ENCODE measurements at regions not wholly inside any gene's neighbourhood (a gene's known extent, or its start where the extent isn't known, plus 50 kb on each side); places are given as distances from the start of the nearest gene placed in this dataset.
"Not testable (repeated sequence)": the region's sequence is repeated elsewhere in the genome, so short reads cannot be mapped to it uniquely, and the experiment has no call there.

DNA sequence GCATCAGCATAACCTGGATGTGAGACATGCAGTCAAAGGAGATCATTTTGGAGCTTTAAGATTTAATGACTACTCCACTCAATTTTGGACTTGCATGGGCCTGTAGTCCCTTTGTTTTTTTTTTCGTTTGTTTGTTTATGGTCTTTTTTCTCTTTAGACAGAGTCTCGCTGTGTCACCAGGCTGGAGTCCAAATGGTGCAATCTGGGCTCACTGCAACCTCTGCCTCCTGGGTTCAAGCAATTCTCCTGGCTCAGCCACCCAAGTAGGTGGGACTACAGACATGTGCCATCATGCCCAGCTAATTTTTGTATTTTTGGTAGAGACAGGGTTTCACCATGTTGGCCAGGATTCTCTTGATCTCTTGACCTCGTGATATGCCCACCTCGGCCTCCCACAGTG is 673.8 kb downstream of the CDH9 start:
- not testable (repeated sequence) for DNase-seq

DNA sequence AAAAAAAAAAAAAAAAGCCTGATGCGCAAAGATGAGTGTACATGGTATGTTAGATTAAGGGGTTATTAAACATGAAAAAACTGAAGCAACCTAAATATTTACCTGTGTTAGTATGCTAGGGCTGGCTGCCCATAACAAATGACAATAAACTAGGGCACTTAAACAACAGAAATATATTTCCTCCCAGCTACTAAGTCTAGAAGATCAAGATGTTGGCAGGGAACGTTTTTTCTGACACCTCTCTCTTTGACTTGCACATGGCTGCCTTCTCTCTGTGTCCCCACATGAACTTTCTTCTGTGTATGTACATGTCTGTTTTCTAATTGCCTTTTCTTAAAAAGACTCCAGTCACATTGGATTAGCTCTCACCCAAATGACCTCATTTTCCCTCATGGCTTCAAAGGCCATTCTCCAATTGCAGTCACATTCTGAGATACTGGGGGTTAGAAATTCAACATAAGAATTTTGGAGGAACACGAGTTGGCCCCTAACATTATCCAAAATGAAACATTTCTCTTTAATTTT is 694.5 kb downstream of the CDH9 start:
- DNase-seq = no peak

DNA sequence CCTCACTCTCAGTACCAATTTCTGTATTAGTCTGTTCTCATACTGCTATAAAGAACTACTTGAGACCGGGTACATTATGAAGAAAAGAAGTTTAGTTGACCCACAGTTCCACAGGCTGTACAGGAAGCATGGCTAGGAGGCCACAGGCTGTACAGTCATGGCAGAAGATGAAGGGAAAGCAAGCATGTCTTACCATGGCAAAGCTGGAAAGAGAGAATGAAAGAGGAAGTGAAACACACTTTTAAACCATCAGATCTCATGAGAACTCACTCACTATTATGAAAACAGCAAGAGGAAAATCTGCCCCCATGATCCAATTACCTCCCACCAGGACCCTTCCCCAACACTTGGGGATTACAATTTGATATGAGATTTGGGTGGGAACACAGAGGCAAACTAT is 698.8 kb downstream of the CDH9 start:
- DNase-seq = no peak

DNA sequence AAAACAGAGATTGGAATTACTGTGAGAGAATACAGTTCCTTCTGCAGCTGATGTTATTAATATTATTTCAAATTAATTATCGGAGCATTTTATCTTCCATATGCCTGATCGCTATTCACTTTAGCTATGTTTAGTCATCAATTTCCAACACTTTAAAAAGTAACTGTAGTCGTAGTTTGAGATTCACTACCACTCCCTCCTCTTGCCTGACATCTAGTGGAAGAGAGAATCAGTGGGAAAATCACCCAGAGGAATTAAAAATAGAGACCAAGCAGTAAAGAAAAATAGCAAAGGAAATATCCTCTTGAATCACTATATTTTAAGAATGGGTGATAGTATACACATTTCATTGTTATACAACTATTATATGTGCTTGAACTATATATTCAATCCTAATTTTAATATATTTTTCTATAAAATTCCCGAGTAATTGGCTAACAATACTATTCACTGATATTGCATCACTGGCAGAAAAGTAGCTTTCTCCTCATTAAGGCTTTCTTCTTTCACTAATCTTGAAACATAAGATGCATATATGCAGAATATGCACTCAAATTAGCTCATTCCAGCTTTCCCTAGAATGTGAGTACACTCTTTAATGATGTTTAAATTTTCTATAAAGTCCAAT is 708.7 kb downstream of the CDH9 start:
- DNase-seq = no peak

DNA sequence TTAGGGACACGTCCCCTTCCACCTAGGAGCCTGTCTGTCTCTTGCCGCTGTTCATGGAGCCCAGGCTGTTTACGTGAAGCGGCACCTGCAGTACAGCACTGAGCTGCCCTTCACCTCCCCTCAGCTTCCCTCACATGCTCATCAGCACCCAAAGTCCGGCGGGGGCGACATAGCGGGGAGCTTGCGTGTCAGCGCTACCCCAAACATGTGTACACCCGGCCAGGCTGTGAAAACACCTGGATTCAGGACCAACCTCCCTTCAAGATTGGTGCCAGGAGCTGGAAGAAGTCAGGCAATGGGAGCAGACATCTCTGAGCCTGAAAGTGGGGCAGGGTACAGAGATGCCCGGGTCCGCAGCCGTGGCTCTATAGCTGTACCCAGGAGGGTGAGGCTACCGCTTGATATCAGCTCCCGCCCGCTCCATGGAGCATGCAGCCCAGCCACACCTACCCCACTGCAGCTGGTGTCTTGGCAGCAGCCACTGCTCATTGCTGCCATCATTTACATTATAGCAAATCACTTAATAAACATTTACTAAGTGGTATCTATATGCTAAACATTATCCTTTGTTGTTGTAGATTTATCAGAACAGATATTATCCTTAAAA is 712.1 kb downstream of the CDH9 start:
- no peak for DNase-seq

DNA sequence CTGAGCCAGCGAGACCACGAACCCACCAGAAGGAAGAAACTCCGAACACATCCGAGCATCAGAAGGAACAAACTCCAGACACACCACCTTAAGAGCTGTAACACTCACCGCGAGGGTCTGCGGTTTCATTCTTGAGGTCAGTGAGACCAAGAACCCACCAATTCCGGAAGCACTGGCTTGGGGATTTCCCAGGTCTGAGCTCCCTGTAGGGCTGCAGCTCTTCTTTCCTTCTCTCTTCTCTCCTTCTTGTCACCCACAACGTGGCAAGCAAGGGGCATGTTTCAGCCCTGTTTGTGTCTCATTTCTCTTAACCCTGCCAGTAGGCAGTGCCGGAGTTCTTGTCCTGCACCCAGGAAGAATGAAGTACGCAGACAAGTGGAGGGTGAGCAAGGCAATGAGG is 713.0 kb downstream of the CDH9 start:
- DNase-seq = not testable (repeated sequence)

DNA sequence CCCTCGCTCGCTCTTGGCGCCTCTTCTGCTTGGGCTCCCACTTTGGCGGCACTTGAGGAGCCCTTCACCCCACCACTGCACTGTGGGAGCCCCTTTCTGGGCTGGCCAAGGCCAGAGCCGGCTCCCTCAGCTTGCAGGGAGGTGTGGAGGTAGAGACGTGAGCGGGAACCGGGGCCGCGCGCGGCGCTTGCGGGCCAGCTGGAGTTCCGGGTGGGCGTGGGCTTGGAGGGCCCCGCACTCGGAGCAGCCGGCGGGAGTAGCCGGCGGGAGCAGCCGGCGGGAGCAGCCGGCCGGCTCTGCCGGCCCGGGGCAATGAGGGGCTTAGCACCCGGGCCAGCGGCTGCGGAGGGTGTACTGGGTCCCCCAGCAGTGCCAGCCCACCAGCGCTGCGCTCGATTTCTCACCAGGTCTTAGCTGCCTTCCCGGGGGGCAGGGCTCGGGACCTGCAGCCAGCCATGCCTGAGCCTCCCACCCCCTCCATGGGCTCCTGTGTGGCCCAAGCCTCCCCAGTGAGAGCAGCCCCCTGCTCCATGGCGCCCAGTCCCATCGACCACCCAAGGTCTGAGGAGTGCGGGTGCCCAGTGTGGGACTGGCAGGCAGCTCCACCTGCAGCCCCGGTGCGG is 714.0 kb downstream of the CDH9 start:
- not testable (repeated sequence) for DNase-seq

DNA sequence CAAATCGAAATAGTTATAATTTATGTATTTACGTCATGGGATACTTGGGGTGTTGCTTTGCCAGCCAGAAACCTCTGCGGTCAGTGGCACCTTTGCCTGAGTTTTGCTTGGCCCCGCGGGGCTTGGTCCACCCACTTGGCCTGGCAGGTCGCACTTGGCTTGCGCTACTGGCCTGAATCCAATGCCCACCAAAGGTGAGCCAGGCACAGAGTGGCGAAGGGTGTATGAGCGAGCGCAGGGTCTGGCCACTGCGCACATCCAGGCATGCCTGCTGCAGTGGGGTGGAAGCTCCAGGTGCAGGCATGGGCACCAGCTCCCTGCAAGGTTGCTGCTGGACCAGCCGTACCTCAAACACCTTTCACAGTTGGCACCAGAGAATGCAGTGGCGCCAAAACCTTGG is 714.6 kb downstream of the CDH9 start:
- DNase-seq = no peak

DNA sequence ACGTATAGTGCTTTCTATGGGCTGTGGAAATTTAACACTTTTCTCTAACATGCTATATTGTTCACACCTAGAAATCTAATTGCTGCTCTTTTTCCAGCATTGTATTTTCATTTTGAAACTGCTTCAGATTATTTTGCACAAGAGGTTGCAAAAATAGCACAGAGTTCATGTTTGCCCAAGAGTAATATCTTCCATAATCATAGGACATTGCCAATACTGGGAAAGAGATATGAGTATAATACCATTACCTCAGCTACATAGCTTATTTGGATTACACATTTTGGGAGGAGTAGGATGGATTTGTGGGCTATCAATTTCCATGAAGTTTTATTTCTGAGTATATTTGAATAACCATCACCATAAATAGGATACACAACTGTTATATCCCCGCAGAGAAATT is 717.1 kb downstream of the CDH9 start:
- DNase-seq = no peak

DNA sequence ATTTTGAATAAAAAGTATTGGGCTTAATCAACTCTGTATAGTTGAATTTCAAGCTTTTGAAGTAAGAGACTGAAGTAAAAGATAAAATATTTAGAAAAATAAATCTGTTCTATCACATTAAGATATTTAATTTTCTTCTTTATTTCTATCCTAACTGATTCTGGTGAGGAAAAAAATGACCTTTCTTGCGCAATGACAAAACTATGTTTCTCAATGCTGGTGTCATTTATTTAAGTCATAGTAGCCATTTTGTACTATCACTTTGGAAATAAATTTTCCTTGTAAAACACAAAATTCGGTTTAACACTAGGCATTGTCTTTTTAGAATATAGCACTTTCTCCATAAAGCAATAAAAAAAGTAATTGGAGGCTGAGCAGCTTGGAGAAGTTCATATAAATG is 728.0 kb downstream of the CDH9 start:
- DNase-seq = no peak

DNA sequence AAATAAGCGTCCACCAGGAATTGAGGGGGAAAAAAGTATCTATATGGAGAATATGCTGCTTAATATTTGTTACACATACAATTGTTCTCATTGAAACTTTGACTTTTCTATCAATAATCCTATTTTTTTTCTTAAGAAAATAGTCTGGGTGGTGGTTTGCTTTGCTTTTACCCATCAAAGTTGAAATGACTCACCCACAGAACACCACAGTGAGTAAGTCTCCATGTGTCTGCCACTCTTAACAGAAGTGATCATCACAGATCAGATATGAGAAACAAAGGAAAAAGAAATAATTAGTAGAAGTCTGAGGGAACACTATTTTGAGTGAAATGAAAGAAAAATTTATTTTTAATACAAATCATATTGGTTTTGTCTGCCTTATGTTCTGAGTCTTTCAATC is 742.8 kb downstream of the CDH9 start:
- no peak for DNase-seq

DNA sequence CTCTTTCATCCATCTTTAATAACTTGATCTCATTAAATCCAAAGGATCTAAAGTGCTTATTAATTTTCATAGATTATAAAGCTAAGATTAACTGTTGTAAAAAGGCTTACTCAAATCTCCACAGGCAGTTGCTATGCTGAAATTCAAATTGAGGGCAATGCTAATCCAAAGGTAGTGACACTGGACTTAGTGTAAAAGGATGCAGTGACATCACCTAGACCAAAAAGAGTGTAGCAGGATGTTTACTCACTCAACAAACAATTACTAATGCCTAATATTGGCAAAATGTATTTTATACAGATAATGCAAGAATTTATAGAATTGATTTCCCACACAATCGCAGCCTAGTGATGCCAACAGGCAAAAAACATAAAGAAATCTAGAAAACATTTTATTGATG is 756.2 kb downstream of the CDH9 start:
- no peak for DNase-seq

DNA sequence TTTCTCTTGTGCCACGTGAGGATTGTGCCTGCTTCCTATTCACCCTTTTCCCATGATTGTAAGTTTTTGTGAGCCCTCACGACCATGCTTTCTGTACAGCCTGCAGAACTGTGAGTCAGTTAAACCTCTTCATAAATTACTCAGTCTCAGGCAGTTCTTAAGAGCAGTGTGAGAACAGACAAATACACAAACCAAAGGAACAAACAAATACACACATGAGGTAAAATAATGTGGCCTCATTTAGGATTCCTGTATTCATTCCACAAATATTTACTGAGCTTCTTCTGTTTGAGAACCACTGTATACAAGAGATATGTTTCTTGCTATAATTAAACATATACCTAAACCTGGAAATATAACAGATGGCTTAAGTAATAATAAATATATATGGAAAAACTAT is 760.3 kb downstream of the CDH9 start:
- DNase-seq = no peak

DNA sequence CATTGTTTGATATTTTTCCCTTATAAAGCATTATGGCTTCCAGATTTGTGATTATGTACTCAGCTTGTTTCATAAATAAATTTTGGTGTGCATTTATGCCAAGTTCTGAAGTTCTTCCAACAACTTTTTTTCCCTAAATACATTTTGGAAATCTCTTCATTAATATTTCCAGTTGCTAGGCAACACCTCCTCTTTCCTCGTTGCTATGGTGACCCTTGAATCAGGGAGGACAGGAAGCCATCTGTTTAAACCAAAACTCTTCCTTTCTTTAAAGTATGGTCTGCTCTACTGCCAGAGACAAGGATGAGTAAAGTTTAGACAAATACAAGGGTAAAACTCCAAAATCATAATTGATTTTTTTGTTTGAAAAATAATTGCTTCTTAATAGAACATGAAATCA is 779.3 kb downstream of the CDH9 start:
- no peak for DNase-seq

DNA sequence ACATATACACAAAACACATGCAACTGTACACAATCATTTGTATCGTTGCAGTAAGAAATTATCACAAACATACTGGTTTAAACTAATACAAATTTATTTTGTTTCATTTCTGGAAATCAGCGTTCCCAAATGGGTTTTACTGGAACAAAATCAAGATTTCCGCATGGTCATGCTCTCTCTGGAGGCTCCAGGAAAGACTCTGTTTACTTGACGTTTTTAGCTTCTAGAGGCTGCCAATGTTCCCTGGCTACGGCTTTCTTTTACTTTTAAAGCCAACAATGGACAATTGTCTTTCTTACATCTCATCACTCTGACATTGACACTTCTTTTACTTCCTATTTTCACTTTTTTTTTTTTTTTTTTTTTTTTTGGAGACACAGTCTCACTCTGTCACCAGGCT is 793.1 kb downstream of the CDH9 start:
- no peak for DNase-seq

DNA sequence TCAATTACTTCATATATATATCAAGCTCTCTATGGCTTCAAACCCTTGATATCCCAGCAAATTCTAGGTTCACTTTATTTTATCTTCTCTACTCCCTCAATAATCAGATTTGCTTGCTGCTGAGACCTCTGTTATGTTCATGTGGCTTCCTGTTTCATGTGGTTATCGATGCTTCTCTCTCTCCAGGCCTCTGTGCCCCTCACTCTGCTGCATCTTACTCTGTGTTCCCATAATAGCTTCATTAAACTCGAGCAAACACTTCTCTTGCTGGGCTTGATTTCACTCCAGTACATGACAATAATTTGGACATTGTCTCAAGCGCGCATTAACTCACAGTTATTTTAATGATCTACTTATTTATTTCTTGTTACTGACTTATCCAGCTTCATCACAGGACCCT is 798.8 kb downstream of the CDH9 start:
- no peak for DNase-seq

DNA sequence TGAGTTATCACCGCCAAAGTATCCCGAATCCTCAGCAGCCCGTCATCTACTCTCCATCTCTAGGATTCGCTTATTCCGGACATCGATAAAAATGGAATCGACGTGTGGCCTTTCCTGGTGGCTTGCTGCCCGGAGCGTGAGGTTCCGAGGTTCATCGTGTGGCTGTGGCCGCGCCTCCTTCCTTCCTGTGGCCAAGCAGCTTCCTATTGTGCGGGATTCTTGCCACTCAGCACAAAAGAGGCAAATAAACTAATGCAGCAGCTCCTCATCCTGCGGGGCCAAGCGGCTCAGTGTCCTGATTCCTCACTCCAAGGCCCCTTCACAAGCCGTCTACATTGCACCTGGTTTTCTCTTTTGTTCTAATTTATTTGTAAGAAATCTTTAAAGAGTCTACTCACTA is 800.9 kb downstream of the CDH9 start:
- no peak for DNase-seq

DNA sequence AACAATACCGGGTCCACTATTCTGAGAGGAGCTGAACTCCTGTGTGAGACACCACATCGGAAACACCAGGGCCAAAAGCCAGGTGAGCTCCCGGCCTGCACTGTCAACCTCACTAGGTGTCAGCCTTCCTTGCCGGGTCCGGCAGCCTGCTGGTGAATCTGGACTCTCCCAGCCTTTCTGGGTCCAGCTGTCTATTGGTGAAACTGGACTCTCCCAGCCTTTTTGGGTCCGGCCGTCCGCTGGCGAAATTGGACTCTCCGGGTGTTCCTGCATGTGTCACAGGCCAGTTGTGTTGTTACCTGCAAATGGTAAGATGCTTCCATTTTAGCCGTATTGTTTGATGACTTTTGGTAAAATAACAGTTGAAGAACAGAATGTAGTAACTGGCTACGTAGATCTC is 801.5 kb downstream of the CDH9 start:
- no peak for DNase-seq

DNA sequence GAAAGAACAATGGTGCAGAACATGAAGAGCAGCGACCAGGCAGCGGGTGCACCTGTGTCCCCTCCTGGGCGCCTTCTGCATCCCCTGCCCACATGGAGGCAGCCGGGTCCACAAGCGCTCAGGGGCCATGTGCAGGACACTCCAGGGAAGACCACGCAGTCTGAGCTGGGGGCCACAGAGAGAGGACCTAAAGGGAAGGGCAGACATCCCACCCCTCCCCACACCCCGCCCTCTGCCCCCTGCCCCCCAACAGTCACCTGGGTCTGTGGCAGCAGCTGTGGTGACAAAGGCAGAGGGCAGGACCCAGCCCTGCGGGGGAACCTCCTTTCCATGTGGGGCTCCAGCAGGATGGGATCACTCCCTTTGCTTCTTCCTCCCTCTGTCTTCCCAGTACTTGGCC is 805.7 kb downstream of the CDH9 start:
- DNase-seq = no peak

DNA sequence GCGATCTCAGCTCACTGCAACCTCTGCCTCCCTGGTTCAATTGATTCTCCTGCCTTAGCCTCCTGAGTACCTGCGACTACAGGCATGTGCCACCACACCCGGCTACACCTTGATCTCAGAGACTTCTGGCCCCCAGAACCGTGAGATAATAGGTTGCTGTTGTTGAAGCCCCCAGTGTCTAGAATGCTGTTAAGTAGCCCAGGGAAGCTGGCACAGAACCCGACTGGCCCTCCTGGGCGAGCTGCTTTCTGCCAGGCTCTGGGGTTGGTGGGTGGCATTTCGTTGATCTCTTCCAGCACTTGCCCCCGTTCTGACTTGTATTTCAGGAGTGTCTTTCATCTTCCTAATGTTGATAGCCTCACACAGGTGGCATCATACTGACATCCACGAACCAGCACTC is 807.1 kb downstream of the CDH9 start:
- no peak for DNase-seq

DNA sequence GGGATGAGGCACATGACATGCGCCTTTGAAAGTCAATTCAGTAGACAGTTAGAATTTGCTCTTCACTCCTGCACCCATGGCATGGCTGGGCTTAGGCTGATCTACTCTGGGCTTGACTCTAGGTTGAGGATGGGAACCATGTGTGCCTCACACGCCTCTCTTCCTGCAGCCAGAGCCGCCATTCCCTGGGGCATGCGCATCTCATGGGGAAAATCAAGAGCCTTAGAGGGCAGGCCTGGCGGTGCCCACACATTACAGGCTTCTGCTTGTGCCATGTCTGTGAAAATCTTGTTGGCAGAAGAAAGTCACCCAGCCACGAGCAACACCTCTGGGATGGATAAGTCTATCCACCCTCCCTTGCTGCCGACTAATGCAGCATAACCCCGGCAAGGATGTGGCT is 808.5 kb downstream of the CDH9 start:
- no peak for DNase-seq

DNA sequence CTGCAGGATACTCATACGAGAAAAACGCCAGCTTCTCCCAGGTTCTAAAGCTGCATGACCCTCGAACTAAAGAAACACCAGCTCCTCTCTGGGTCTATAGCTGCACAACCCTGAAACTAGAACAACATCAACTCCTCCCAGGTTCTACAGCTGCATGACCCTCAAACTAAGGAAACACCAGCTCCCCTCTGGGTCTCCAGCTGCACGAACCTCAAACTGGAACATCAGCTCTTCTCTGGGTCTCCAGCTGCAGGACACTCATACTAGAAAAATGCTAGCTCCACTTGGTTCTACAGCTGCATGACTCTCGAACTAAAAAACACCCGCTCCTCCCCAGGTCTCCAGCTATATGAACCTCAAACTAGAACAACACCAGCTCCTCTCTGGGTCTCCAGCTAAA is 811.1 kb downstream of the CDH9 start:
- DNase-seq = no peak

DNA sequence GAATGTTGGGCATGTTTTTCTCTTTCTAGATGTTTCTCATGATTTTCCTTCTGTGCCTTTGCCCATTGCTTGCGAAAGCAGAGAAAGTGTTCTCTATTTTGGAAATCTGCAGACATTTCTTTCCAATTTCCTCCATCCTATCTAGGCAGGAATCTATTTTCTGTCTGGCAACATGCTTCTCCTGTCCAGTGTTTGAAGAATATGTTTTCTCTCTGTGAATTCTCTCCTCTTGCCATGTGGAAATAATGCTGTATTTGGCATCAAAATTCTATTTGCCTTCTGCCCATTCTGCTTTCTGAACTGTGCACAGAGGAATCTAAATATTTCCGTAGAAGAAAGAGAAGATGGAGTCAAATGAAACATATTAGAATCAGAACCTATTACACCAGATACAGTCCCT is 833.3 kb downstream of the CDH9 start:
- DNase-seq = no peak

DNA sequence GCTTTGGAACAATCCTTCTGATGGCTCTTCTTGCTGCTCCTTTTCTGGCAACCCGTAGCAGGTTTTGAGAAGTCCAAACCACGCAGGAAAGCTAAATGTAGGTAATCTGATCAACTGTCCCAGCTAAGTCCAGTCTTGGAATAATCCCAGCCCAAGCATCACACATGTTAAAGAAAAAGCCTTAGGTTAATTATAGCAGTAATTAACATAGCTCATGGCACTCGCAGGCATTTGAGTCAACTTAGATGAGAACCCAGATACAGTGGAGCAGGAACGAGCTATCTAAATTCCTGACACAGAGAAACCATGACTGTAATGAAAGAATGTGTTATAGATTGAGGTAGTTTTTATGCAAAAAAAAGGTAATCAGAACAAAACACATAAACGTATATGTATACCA is 844.8 kb downstream of the CDH9 start:
- DNase-seq = no peak

DNA sequence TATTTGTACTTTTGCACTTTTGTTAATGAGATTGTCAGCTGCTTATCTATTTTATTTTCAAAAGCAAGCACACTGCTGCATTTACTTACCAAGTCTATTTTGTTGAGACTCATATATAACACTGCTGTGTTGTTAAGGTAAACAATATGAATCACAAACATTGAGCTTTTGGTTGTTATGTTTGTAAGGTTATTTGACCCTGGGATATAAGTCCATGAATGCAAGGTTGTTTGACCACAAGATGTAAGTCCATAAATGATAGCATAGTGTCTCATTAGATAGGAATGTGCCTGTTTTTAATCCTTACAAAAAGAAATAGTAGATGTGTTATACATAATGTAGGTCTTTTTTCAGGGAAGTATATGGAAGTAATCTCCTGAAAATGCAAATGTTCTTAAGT is 845.9 kb downstream of the CDH9 start:
- no peak for DNase-seq

All from activated effector memory CD4-positive, alpha-beta T cell treated with anti-CD3 and anti-CD28 coated beads, Interleukin-2, amount 50 U/mL, for 16 hours (primary cell).